ENCODE measurements at regions not wholly inside any gene's neighbourhood (a gene's known extent, or its start where the extent isn't known, plus 50 kb on each side); places are given as distances from the start of the nearest gene placed in this dataset.
A peak's percentile ranks its signal among the peaks of the same experiment; 100 is the strongest.

DNA sequence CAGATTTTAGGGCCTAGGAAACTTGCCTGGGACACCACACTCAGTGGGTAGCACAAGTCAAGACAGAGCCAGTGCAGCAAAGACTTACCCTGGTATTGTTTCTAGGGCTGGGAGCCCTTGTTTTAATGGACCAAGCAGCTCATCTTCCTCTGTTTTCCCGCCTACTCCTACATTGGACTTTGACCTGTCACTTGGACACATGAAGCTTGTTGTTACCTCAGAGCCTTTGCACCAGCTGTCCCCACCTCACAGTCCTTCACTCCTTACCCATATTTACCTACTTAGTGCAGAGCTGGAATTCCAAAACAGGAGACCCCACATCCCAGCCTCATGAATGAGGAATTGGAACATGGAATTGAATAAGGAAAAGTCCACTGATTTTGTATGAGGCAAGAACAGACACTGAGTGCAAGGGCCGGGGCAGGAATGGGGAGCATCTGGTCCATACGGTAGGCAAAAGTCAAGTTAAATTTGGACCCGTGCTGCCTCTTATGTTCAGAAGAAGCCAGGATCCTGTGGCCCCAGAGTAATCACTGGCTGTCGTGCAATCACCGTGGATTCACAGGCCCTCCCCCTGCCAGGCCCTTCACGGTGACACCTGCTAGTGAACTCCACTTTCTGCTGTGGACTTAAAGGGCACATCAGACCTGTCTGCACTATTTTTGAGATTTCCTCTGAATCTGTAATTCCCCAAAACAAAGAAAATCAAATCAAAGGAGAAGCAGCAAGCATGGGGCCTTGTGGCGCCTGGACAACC, 236.9 kb upstream of the PMEPA1 start:
- H3K4me3 ChIP-seq = no peak overlapping the region
- no peaks in the 10 kb centered on the region for H3K4me1 ChIP-seq
- H3K9me3 ChIP-seq (replicated peaks) = no peaks in the 10 kb centered on the region
- intact Hi-C loops (cut with micrococcal nuclease) = no loop called here
- TF ChIP-seq, protein P1, sequence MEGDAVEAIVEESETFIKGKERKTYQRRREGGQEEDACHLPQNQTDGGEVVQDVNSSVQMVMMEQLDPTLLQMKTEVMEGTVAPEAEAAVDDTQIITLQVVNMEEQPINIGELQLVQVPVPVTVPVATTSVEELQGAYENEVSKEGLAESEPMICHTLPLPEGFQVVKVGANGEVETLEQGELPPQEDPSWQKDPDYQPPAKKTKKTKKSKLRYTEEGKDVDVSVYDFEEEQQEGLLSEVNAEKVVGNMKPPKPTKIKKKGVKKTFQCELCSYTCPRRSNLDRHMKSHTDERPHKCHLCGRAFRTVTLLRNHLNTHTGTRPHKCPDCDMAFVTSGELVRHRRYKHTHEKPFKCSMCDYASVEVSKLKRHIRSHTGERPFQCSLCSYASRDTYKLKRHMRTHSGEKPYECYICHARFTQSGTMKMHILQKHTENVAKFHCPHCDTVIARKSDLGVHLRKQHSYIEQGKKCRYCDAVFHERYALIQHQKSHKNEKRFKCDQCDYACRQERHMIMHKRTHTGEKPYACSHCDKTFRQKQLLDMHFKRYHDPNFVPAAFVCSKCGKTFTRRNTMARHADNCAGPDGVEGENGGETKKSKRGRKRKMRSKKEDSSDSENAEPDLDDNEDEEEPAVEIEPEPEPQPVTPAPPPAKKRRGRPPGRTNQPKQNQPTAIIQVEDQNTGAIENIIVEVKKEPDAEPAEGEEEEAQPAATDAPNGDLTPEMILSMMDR (IDR thresholded peaks at IDR 0.05; ENCODE audit: borderline replicate concordance) = no peak
- H3K36me3 ChIP-seq = no peaks in the 10 kb centered on the region
- DNase-seq = no peak
- H3K27me3 ChIP-seq (ENCODE audit: low read depth) = peaks cover 26% of the 10 kb centered on the region
- H3K27ac ChIP-seq (replicated peaks) = peak overlapping the region; percentile 45

DNA sequence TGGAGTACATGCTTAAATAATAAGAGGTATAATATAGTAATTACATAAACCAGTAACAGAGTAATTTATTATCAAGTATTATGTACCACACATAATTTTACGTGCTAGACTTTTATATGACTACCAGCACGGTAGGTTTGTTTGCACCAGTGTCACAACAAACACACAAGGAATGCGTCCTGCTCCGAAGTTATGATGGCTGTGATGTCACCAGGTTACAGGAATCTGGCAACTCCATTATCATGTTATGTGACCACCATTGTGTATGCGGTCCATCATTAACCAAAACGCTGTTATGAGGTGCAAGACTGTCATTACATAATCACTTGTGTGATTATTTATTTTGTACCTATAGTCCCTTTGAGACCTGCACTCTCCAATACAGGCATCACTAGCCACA, 235.2 kb upstream of the PMEPA1 start:
- no peak overlapping the region for H3K4me3 ChIP-seq
- intact Hi-C loops (cut with micrococcal nuclease) = no loop called here
- H3K36me3 ChIP-seq = no peaks in the 10 kb centered on the region
- no peaks in the 10 kb centered on the region for H3K4me1 ChIP-seq
- H3K27ac ChIP-seq (replicated peaks) = no peak overlapping the region
- H3K9me3 ChIP-seq (replicated peaks) = no peaks in the 10 kb centered on the region
- TF ChIP-seq, protein P1 (IDR thresholded peaks at IDR 0.05; ENCODE audit: borderline replicate concordance) = no peak
- H3K27me3 ChIP-seq (ENCODE audit: low read depth) = peaks cover 41% of the 10 kb centered on the region
- no peak for DNase-seq

DNA sequence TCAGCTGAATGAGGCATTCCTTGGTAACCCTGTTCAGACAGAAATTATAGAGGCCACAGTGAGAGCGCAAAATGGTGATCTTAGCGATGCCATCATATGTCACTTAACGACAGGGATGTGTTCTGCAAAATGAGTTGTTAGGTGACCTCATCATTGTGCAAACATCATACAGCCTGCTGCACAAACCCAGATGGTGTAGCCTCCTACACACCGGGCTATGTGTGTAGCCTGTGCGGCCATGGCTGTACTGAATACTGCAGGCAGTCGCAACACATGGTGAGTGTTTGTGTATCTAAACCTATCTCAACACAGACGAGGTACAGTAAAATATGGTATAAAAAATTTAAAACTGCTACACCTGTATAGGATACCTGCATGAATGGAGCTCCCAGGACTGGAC, 234.1 kb upstream of the PMEPA1 start:
- Histone ChIP-seq H3K4me1 (no peaks in the 10 kb centered on the region), H3K9me3 (replicated peaks) (no peaks in the 10 kb centered on the region), H3K27me3 (ENCODE audit: low read depth) (peaks cover 41% of the 10 kb centered on the region), H3K27ac (replicated peaks) (no peak overlapping the region), H3K4me3 (no peak overlapping the region), H3K36me3 (no peaks in the 10 kb centered on the region)
- no peak for DNase-seq
- intact Hi-C loops (cut with micrococcal nuclease) = no loop called here
- TF ChIP-seq, protein P1 (IDR thresholded peaks at IDR 0.05; ENCODE audit: borderline replicate concordance) = no peak

DNA sequence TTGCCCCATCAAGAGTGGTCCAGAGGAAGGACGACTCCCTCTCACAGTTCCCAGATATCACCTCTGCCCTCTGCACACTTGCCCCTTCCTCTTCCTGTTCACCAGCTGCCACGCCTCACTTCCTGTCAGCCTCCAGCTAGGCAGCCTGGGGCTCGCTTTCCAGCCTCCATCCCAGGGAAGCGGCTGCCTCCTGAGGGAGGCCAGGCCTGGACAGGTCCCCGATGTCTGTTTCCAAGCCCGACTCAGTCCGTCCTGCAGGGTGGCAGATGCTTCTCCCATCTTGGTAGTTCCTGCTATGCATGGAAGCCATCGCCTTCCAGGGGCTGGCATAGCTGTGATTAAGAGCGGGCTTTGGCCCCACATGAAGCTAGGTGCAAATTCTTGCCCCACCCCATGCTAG, 233.5 kb upstream of the PMEPA1 start:
- no peak overlapping the region for H3K4me3 ChIP-seq
- no peaks in the 10 kb centered on the region for H3K36me3 ChIP-seq

DNA sequence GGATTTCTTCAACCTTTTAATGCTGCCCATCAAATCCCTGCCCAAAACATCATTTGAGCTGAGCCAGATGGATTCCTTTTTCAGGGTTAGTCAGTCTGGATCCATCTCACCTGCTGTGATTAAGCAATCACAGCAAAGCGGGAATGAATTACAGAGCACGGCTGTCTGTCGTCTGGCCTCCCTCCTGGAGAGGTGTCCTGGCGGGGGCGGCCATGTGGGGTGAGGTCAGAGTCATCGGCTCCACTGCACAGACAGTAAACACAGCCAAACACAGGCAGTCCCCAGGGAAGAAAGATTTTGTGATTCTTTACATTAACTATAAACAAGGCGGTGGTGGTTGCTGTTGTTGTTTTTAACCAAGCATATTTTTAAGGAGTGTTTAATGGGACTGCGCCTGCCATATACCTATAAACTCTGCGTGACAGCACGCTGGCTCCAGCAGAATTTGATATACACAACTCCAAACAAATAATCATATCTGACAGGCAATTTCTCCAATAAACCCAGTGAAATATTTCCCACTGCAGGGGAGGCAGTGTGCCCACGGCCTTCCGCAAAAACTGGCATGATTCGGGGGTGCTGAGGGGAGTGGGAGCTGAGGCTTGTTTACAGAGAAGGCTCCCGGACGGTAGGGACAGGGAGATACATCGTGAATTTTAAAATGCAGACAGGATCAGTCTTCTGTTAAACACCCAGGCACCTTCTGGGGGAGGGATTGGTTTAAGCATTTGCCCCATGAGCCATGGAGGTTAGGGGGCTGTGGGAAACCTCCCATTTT, 232.0 kb upstream of the PMEPA1 start:
- intact Hi-C loops (cut with micrococcal nuclease) = no loop called here
- no peak for DNase-seq
- TF ChIP-seq, protein P1 (IDR thresholded peaks at IDR 0.05; ENCODE audit: borderline replicate concordance) = no peak
- Histone ChIP-seq H3K36me3 (no peaks in the 10 kb centered on the region), H3K4me3 (no peak overlapping the region), H3K4me1 (peaks cover 10% of the 10 kb centered on the region), H3K27me3 (ENCODE audit: low read depth) (peaks cover 32% of the 10 kb centered on the region), H3K27ac (replicated peaks) (no peak overlapping the region), H3K9me3 (replicated peaks) (no peaks in the 10 kb centered on the region)

More for the DNA sequence above, 233.5 kb upstream of the PMEPA1 start:
- intact Hi-C loops (cut with micrococcal nuclease) = no loop called here
- peaks cover 5% of the 10 kb centered on the region for H3K4me1 ChIP-seq
- H3K27ac ChIP-seq (replicated peaks) = no peak overlapping the region
- H3K27me3 ChIP-seq (ENCODE audit: low read depth) = peaks cover 38% of the 10 kb centered on the region
- TF ChIP-seq, protein P1 (IDR thresholded peaks at IDR 0.05; ENCODE audit: borderline replicate concordance) = no peak
- no peak for DNase-seq
- no peaks in the 10 kb centered on the region for H3K9me3 ChIP-seq (replicated peaks)

All from left ventricle myocardium inferior (tissue), 1 donor.